ENCODE measurements at regions not wholly inside any gene's neighbourhood (a gene's known extent, or its start where the extent isn't known, plus 50 kb on each side); places are given as distances from the start of the nearest gene placed in this dataset.

GRCh38 chr1:222385262-222385661 lies 162.6 kb downstream of the HHIPL2 start:
- H2BK20ac ChIP-seq (ENCODE audit: low read length) = no peak overlapping the region
- H3K79me2 ChIP-seq (ENCODE audit: control insufficient read depth in 1 of 2, insufficient read depth in 2 of 2, low read length in 2 of 2) = no peaks in the 10 kb centered on the region
- POLR2A ChIA-PET (ENCODE audit: partially characterized antibody) = no interaction called here
- H3K4me2 ChIP-seq (ENCODE audit: insufficient read depth in 1 of 2, low read depth in 2 of 2, low read length in 2 of 2) = no peak overlapping the region
- H2AK5ac ChIP-seq (ENCODE audit: low read depth, low read length) = no peak overlapping the region
- no peaks in the 10 kb centered on the region for H3K4me1 ChIP-seq (replicated peaks in 1 of 4; ENCODE audit: control insufficient read depth in 3 of 4, insufficient read depth in 4 of 4, low read length in 3 of 4)
- DNase-seq (ENCODE audit: low read depth in 1 of 2, low spot score in 2 of 2) = no peak
- no peak overlapping the region for H3K23ac ChIP-seq (ENCODE audit: insufficient read length)
- 0 out of 4 replicates have a peak, but pooled peaks cover 0 to 1% of the 10 kb centered on the region in 2 experiments for H3K9me3 ChIP-seq (ENCODE audit: insufficient read depth in 2 of 2, low read depth in 1 of 2, low read length in 1 of 2)
- H3K27ac ChIP-seq (ENCODE audit: low read depth, low read length) = no peak overlapping the region
- H3K4me3 ChIP-seq (ENCODE audit: extremely low read depth in 1 of 4, insufficient read depth in 2 of 4, low read depth in 3 of 4, low read length in 4 of 4) = no peak overlapping the region
- H3K14ac ChIP-seq (ENCODE audit: insufficient read length) = no peak overlapping the region
- no peaks in the 10 kb centered on the region for H3K23me2 ChIP-seq (ENCODE audit: low read depth, low read length)
- no peak overlapping the region for H4K91ac ChIP-seq (replicated peaks; ENCODE audit: insufficient read length, low read length)
- no peak overlapping the region for H3K4ac ChIP-seq (replicated peaks; ENCODE audit: insufficient read length, low read depth, low read length)
- H4K20me1 ChIP-seq (replicated peaks in 1 of 2; ENCODE audit: control insufficient read depth in 1 of 2, insufficient read depth in 2 of 2, low read length in 2 of 2) = no peaks in the 10 kb centered on the region
- TF ChIP-seq EGR1 (IDR thresholded peaks at IDR 0.05; ENCODE audit: borderline replicate concordance, low read depth, low read length) (no peak), CBX5 (IDR thresholded peaks at IDR 0.05; ENCODE audit: low read depth, low read length) (no peak), HDAC2 (IDR thresholded peaks at IDR 0.05; ENCODE audit: borderline replicate concordance in 1 of 2, low read depth in 2 of 2, low read length in 2 of 2) (no peak), CHD2 (IDR thresholded peaks at IDR 0.05; ENCODE audit: low read length) (no peak), TAF7 (optimal IDR thresholded peaks at IDR 0.05; ENCODE audit: borderline replicate concordance, low read depth, low read length) (no peak), ZNF274 (IDR thresholded peaks at IDR 0.05; ENCODE audit: borderline replicate concordance, extremely low read depth, low read length) (no peak), KDM4A (IDR thresholded peaks at IDR 0.05; ENCODE audit: low read depth, low read length, severe bottlenecking) (no peak), BCL11A (IDR thresholded peaks at IDR 0.05; ENCODE audit: low read depth in 2 of 2, low read length in 2 of 2) (no peak), POLR2A (IDR thresholded peaks at IDR 0.05; ENCODE audit: control extremely low read depth in 1 of 2, low read depth in 2 of 2, low read length in 2 of 2) (no peak), RFX5 (IDR thresholded peaks at IDR 0.05; ENCODE audit: borderline replicate concordance, low read depth, low read length) (no peak), GTF2F1 (IDR thresholded peaks at IDR 0.05; ENCODE audit: borderline replicate concordance, low read depth, low read length) (no peak), HDAC6 (IDR thresholded peaks at IDR 0.05; ENCODE audit: low read depth, low read length) (no peak)
- no peak for FAIRE-seq
- no peak overlapping the region for H2BK12ac ChIP-seq (ENCODE audit: low read depth, low read length)
- no peak overlapping the region for H3K18ac ChIP-seq (ENCODE audit: extremely low read depth, low read length)
- H3K79me1 ChIP-seq (ENCODE audit: low read depth, low read length) = no peaks in the 10 kb centered on the region
- H3K27me3 ChIP-seq (replicated peaks in 1 of 4; ENCODE audit: control insufficient read depth in 3 of 4, extremely low read depth in 1 of 4, insufficient read depth in 3 of 4, low read length in 3 of 4) = no peaks in the 10 kb centered on the region
- no peak overlapping the region for H4K8ac ChIP-seq (ENCODE audit: extremely low read depth, insufficient read depth, low read length)
- no peak overlapping the region for H2BK5ac ChIP-seq (ENCODE audit: low read depth, low read length)
- H3K9ac ChIP-seq (replicated peaks in 1 of 4; ENCODE audit: extremely low read depth in 1 of 4, low read depth in 3 of 4, low read length in 3 of 4) = no peak overlapping the region
- no peak overlapping the region for H2AFZ ChIP-seq (ENCODE audit: low read length)
- no peak overlapping the region for H4K5ac ChIP-seq (ENCODE audit: insufficient read length, low read depth, low read length)
- H3K56ac ChIP-seq (replicated peaks; ENCODE audit: insufficient read length, low read depth, low read length) = no peak overlapping the region
- no peak overlapping the region for H2BK15ac ChIP-seq (ENCODE audit: low read length)
- CTCF ChIA-PET (ENCODE audit: partially characterized antibody) = no interaction called here
- H3K36me3 ChIP-seq (ENCODE audit: control insufficient read depth in 2 of 4, insufficient read depth in 4 of 4, low read length in 3 of 4) = no peaks in the 10 kb centered on the region
- no peak overlapping the region for H2BK120ac ChIP-seq (replicated peaks; ENCODE audit: low read depth, low read length)

All from H1 (cell line).